NCI-H748 treated with DMSO at 0.1 percent for 48 hours (cell line): ENCODE measurements at regions not wholly inside any gene's neighbourhood (a gene's known extent, or its start where the extent isn't known, plus 50 kb on each side); places are given as distances from the start of the nearest gene placed in this dataset.
"Not testable (repeated sequence)": the region's sequence is repeated elsewhere in the genome, so short reads cannot be mapped to it uniquely, and the experiment has no call there.

Experiments used
- DNase-seq: peaks from one replicate; lab custom pipeline; 2025; lab: John Stamatoyannopoulos, UW

GRCh38 chr14:105636935-105637334 lies 110.6 kb downstream of the TMEM121 start:
- DNase-seq = no peak

GRCh38 chr14:105637345-105637744 lies 111.0 kb downstream of the TMEM121 start:
- DNase-seq = not testable (repeated sequence)

- not testable (repeated sequence) for DNase-seq
Observed at GRCh38 chr14:105639969-105640931, 113.9 kb downstream of the TMEM121 start.

GRCh38 chr14:105641075-105641937 lies 114.9 kb downstream of the TMEM121 start:
- no peak for DNase-seq

GRCh38 chr14:105641951-105642350 lies 115.6 kb downstream of the TMEM121 start:
- DNase-seq = not testable (repeated sequence)

- not testable (repeated sequence) for DNase-seq
Observed at GRCh38 chr14:105642486-105642885, 116.1 kb downstream of the TMEM121 start.

- not testable (repeated sequence) for DNase-seq
Observed at GRCh38 chr14:105643406-105644052, 117.1 kb downstream of the TMEM121 start.

GRCh38 chr14:105644053-105644435 lies 117.7 kb downstream of the TMEM121 start:
- not testable (repeated sequence) for DNase-seq

- not testable (repeated sequence) for DNase-seq
Observed at GRCh38 chr14:105644457-105644856, 118.1 kb downstream of the TMEM121 start.

GRCh38 chr14:105644891-105645290 lies 118.5 kb downstream of the TMEM121 start:
- not testable (repeated sequence) for DNase-seq

GRCh38 chr14:105645389-105645788 lies 119.0 kb downstream of the TMEM121 start:
- DNase-seq = not testable (repeated sequence)

GRCh38 chr14:105646175-105646574 lies 119.8 kb downstream of the TMEM121 start:
- no peak for DNase-seq

- DNase-seq = not testable (repeated sequence)
Observed at GRCh38 chr14:105646711-105647281, 120.4 kb downstream of the TMEM121 start.

GRCh38 chr14:105647426-105647783 lies 121.0 kb downstream of the TMEM121 start:
- not testable (repeated sequence) for DNase-seq

- no peak for DNase-seq
Observed at GRCh38 chr14:105647784-105648608, 121.6 kb downstream of the TMEM121 start.

- DNase-seq = not testable (repeated sequence)
Observed at GRCh38 chr14:105648609-105649535, 122.5 kb downstream of the TMEM121 start.

- DNase-seq = not testable (repeated sequence)
Observed at GRCh38 chr14:105652317-105652716, 125.9 kb downstream of the TMEM121 start.

- not testable (repeated sequence) for DNase-seq
Observed at GRCh38 chr14:105653921-105654320, 127.5 kb downstream of the TMEM121 start.

- DNase-seq = not testable (repeated sequence)
Observed at GRCh38 chr14:105659255-105659654, 132.9 kb downstream of the TMEM121 start.
